ENCODE measurements at regions not wholly inside any gene's neighbourhood (a gene's known extent, or its start where the extent isn't known, plus 50 kb on each side); places are given as distances from the start of the nearest gene placed in this dataset.

DNA sequence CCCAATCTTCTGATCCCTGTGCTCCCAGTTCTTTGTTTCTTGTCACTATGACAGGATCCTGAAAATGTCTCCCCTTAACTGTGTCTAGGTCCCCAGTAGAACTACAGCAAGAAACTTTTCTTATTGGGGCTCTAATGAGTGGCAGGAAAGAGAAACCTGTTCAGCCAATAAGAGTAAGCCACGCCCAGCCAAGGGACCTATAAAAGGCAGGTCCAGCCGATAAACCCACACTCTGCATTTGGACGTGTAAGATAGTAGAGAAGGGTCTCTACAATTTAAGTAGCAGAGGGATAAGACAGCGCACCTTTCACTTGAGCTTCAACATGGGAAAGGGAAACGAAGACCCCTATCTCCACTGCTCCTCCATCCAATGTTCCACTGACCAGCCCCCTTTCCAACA lies 149.9 kb downstream of the LMLN start:
- TF ChIP-seq EZH2phosphoT487 (IDR thresholded peaks at IDR 0.05; ENCODE audit: borderline replicate concordance), result no peak
- TF ChIP-seq, protein P1, sequence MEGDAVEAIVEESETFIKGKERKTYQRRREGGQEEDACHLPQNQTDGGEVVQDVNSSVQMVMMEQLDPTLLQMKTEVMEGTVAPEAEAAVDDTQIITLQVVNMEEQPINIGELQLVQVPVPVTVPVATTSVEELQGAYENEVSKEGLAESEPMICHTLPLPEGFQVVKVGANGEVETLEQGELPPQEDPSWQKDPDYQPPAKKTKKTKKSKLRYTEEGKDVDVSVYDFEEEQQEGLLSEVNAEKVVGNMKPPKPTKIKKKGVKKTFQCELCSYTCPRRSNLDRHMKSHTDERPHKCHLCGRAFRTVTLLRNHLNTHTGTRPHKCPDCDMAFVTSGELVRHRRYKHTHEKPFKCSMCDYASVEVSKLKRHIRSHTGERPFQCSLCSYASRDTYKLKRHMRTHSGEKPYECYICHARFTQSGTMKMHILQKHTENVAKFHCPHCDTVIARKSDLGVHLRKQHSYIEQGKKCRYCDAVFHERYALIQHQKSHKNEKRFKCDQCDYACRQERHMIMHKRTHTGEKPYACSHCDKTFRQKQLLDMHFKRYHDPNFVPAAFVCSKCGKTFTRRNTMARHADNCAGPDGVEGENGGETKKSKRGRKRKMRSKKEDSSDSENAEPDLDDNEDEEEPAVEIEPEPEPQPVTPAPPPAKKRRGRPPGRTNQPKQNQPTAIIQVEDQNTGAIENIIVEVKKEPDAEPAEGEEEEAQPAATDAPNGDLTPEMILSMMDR (conservative IDR thresholded peaks at IDR 0.05; ENCODE audit: low read length), result no peak
